Psoas muscle (tissue), 7 donors: ENCODE measurements at regions not wholly inside any gene's neighbourhood (a gene's known extent, or its start where the extent isn't known, plus 50 kb on each side); places are given as distances from the start of the nearest gene placed in this dataset.
"Not testable (repeated sequence)": the region's sequence is repeated elsewhere in the genome, so short reads cannot be mapped to it uniquely, and the experiment has no call there.

Source experiments
- ATAC-seq, 4 donors: fragments of 200-7000 bp; cut with Tn5 transposase; one replicate each; pipeline ENCODE4 v1.9.1; 2020; ENCODE audit warnings: moderate library complexity in 3 of 4, mild to moderate bottlenecking in 2 of 4
- DNase-seq, 2 donors: peaks; one replicate each; pipeline ENCODE4 v3.0.0-alpha.2; 2020
- H3K27ac ChIP-seq: fragments of 200-600 bp; one replicate; pipeline ENCODE4 v1.8.0; 2022
- H3K27me3 ChIP-seq, 3 donors: fragments of 200-600 bp in 1 of 3; one replicate each; pipeline versions ENCODE4 v1.6.1 to v1.8.0; 2013 to 2022; ENCODE audit warnings: low read length in 2 of 3, mild to moderate bottlenecking in 2 of 3, moderate library complexity in 1 of 3; ENCODE audit not compliant: insufficient read depth in 3 of 3
- H3K36me3 ChIP-seq, 2 donors: fragments of 200-600 bp in 1 of 2; one replicate each; pipeline versions ENCODE4 v1.6.1 to v1.8.0; 2013 to 2022; ENCODE audit warnings: low read depth in 1 of 2, mild to moderate bottlenecking in 1 of 2, moderate library complexity in 1 of 2; ENCODE audit not compliant: insufficient read depth in 1 of 2
- H3K4me1 ChIP-seq: fragments of 200-600 bp; one replicate; pipeline ENCODE4 v1.8.0; 2022
- H3K4me3 ChIP-seq: fragments of 200-600 bp; one replicate; pipeline ENCODE4 v1.8.0; 2022; ENCODE audit warnings: mild to moderate bottlenecking
- H3K9me3 ChIP-seq: fragments of 200-600 bp; one replicate; pipeline ENCODE4 v1.8.0; 2022
- WGBS, 3 donors: extraction: QIAGEN DNeasy Blood & Tissue Kit; methylation state at CpG; one replicate each; pipeline versions ENCODE4 v1.1.6 to v1.1.7; 2013; 5-methylcytosine and 5-hydroxymethylcytosine counted together
- intact Hi-C, 2 donors: fragments of 100-400 bp; cut with DNase I; formaldehyde crosslinking; loops; one replicate each; pipeline versions ENCODE4 v1.11.0 to v1.14.2; 2022
- TF ChIP-seq, protein P1 (sequence below): fragments of 200-600 bp; IDR thresholded peaks from one replicate; pipeline ENCODE4 v1.8.0; 2022; ENCODE audit warnings: antibody characterized with exemption
- donor health status: healthy with polysubstance abuse.
- donor health status: DM: no; HTN: no; CAD: no; lungs with moderate emphysema.
- donor health status: Bipolar disorder and iron deficiency.
- donor health status: healthy.
- donor health status: DM: yes; HTN: yes; CAD: no.
- donor health status: DM: no; HTN: no; CAD: no.
- donor health status: DM: yes; HTN: yes; CAD: no.

DNA sequence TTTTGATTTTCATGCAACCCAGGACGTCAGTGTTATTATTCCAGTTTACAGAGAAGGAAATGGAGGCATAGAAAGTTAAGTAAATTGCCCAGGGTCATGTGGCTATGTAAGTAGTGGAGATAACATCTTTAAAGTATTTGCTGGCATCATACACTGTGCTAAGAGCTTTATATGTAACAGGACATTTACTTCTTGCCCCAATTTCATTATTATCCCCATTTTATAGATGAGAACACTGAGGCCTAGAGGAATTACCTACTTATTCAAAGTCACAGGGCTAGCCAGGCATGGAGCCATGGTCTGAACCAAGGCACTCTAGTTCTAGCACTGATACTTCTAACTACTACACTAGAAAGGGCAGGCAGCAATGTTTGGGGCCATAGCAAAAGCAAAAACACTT, 107.3 kb upstream of the ANKRD28 start:
- no peak for ATAC-seq
- WGBS, 3 donors = 85 to 88% (median 87%) methylated on average over 1 of the region's 1 CpG
- peaks cover 34% of the 10 kb centered on the region for H3K4me1 ChIP-seq
- no peak for DNase-seq
- intact Hi-C loops = loop anchor here in 1 of 2 donors (10.0 kb wide), 1 partner anchor 50 kb away; no protein-coding TSS in a partner anchor
- H3K4me3 ChIP-seq = no peak overlapping the region
- no peaks in the 10 kb centered on the region for H3K9me3 ChIP-seq
- no peaks in the 10 kb centered on the region for H3K27me3 ChIP-seq
- H3K36me3 ChIP-seq = no peaks in the 10 kb centered on the region
- TF ChIP-seq, protein P1, sequence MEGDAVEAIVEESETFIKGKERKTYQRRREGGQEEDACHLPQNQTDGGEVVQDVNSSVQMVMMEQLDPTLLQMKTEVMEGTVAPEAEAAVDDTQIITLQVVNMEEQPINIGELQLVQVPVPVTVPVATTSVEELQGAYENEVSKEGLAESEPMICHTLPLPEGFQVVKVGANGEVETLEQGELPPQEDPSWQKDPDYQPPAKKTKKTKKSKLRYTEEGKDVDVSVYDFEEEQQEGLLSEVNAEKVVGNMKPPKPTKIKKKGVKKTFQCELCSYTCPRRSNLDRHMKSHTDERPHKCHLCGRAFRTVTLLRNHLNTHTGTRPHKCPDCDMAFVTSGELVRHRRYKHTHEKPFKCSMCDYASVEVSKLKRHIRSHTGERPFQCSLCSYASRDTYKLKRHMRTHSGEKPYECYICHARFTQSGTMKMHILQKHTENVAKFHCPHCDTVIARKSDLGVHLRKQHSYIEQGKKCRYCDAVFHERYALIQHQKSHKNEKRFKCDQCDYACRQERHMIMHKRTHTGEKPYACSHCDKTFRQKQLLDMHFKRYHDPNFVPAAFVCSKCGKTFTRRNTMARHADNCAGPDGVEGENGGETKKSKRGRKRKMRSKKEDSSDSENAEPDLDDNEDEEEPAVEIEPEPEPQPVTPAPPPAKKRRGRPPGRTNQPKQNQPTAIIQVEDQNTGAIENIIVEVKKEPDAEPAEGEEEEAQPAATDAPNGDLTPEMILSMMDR = no peak
- peak overlapping the region; percentile 86 for H3K27ac ChIP-seq

DNA sequence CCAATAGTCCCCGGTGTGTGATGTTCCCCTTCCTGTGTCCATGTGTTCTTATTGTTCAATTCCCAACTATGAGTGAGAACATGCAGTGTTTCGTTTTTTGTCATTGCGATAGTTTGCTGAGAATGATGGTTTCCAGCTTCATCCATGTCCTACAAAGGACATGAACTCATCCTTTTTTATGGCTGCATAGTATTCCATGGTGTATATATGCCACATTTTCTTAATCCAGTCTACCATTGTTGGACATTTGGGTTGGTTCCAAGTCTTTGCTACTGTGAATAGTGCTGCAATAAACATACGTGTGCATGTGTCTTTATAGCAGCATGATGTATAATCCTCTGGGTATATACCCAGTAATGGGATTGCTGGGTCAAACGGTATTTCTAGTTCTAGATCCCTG, 109.6 kb upstream of the ANKRD28 start:
- not testable (repeated sequence) for H3K27ac ChIP-seq, H3K9me3 ChIP-seq, H3K27me3 ChIP-seq, DNase-seq, H3K4me3 ChIP-seq, ATAC-seq, H3K36me3 ChIP-seq
- intact Hi-C loops = loop anchor here in 1 of 2 donors (10.0 kb wide), 1 partner anchor 53 kb away; no protein-coding TSS in a partner anchor
- 89 to 95% (median 92%) methylated on average over 5 of the region's 5 CpGs for WGBS, 3 donors
- peaks cover 24% of the 10 kb centered on the region for H3K4me1 ChIP-seq

DNA sequence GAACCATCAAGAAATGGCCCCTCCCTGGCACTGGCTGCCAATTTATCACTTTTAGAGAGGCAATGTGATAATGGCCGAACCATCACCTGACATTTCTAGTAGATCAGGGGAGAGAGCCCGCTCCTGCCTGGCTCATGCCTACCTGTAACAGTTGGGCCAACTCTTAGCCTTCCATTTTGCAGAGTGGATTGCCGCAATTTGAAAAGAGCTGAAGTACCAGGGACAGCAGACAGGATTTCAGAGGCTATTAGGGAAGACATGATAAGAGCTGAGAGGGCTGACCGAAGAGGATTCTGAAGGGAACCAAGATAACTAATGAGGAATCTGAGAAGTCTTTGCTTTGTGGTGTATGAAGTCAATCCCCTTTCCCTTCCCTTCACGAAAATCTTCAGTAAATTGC, 121.2 kb upstream of the ANKRD28 start:
- TF ChIP-seq, protein P1 = no peak

DNA sequence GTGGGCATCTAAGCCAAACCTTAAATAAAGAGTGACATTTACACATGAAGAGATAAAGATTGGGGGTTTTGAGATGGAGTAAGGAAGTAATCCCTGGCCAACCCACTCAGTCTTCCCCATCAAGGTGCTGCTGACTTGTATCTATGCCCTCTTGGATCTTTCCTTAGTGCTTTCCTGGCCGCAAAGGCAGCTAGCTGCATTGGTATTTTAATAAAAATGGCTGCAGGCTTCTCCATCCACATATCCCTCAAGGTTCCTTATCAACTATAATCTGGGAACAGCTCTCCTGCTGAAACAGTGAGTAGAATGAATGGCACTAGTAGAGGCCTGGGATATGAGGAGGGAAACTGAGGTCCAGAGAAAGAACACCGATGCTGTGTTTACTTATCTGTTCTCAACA, 122.2 kb upstream of the ANKRD28 start:
- no peak overlapping the region for H3K4me3 ChIP-seq
- no peak for ATAC-seq
- 94 to 96% (median 95%) methylated on average over 2 of the region's 2 CpGs for WGBS, 3 donors
- H3K4me1 ChIP-seq = no peaks in the 10 kb centered on the region
- TF ChIP-seq, protein P1 = no peak
- intact Hi-C loops = no loop called here
- no peaks in the 10 kb centered on the region for H3K9me3 ChIP-seq
- no peak overlapping the region for H3K27ac ChIP-seq
- DNase-seq = no peak
- no peaks in the 10 kb centered on the region for H3K27me3 ChIP-seq
- H3K36me3 ChIP-seq = no peaks in the 10 kb centered on the region

More for the DNA sequence above, 121.2 kb upstream of the ANKRD28 start:
- H3K9me3 ChIP-seq = no peaks in the 10 kb centered on the region
- 89 to 96% (median 93%) methylated on average over 5 of the region's 5 CpGs for WGBS, 3 donors
- intact Hi-C loops = no loop called here
- no peaks in the 10 kb centered on the region for H3K36me3 ChIP-seq
- no peaks in the 10 kb centered on the region for H3K27me3 ChIP-seq
- no peaks in the 10 kb centered on the region for H3K4me1 ChIP-seq
- H3K4me3 ChIP-seq = no peak overlapping the region
- ATAC-seq (no peak), DNase-seq (no peak)
- no peak overlapping the region for H3K27ac ChIP-seq

DNA sequence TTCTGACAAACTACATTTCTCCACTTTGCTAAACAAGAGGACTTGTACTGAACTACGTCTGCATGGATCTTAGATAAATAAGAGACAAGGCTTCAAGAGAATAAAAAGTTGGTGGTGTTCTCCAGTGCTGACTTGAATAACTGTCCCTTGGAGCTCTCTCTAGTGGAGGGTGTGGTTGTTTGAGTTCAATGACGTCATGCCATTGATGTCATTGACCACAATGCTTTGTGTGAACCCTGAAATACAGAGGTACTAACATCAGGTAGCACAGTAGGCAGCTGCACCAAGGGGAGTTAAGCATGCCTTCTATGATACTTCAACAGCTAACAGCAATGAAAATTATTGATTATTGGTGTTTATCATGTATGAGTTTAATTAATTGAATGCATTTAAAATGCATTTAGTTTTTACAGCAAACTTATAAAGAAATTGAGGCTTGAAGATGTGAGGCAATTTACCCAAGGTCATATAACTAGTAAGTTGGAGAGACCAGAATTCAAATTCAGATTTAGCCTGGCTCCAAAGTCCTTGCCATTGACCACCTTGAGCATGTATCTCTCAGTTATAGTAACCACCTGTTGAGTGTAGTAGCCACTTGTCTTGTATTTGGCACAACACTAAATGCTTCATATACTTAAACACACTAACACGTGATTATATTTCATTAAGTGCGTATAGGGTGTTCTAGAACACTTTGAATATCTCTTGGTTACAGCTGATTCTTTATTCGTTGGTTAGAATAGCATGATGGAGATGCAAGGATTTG, 126.0 kb upstream of the ANKRD28 start:
- TF ChIP-seq, protein P1 = no peak
- no peaks in the 10 kb centered on the region for H3K4me1 ChIP-seq
- H3K27ac ChIP-seq = no peak overlapping the region
- no peaks in the 10 kb centered on the region for H3K27me3 ChIP-seq
- intact Hi-C loops = no loop called here
- H3K4me3 ChIP-seq = no peak overlapping the region
- no peaks in the 10 kb centered on the region for H3K9me3 ChIP-seq
- 66 to 81% (median 67%) methylated on average over 5 of the region's 5 CpGs for WGBS, 3 donors
- ATAC-seq (no peak), DNase-seq (no peak)
- no peaks in the 10 kb centered on the region for H3K36me3 ChIP-seq
